ENCODE measurements at regions not wholly inside any gene's neighbourhood (a gene's known extent, or its start where the extent isn't known, plus 50 kb on each side); places are given as distances from the start of the nearest gene placed in this dataset.

GRCh38 chr13:97582170-97582569 is 148.2 kb downstream of the RAP2A start:
- H3K4me1 ChIP-seq: no peaks in the 10 kb centered on the region
- no peaks in the 10 kb centered on the region for H3K27me3 ChIP-seq (replicated peaks in 1 of 7)
- H3K27ac ChIP-seq: no peak overlapping the region
- WGBS, 5 donors: 34 to 58% (median 44%) methylated on average over 5 of the region's 5 CpGs
- H3K4me3 ChIP-seq: no peak overlapping the region
- intact Hi-C loops (cut with DNase I; ENCODE audit: low total_unique reads): no loop called here
- H3K9me3 ChIP-seq: no peaks in the 10 kb centered on the region
- DNase-seq: no peak
- TF ChIP-seq POLR2AphosphoS5 (IDR thresholded peaks at IDR 0.05) (no peak), POLR2A (IDR thresholded peaks at IDR 0.05) (no peak)
- TF ChIP-seq, protein P1, sequence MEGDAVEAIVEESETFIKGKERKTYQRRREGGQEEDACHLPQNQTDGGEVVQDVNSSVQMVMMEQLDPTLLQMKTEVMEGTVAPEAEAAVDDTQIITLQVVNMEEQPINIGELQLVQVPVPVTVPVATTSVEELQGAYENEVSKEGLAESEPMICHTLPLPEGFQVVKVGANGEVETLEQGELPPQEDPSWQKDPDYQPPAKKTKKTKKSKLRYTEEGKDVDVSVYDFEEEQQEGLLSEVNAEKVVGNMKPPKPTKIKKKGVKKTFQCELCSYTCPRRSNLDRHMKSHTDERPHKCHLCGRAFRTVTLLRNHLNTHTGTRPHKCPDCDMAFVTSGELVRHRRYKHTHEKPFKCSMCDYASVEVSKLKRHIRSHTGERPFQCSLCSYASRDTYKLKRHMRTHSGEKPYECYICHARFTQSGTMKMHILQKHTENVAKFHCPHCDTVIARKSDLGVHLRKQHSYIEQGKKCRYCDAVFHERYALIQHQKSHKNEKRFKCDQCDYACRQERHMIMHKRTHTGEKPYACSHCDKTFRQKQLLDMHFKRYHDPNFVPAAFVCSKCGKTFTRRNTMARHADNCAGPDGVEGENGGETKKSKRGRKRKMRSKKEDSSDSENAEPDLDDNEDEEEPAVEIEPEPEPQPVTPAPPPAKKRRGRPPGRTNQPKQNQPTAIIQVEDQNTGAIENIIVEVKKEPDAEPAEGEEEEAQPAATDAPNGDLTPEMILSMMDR (IDR thresholded peaks at IDR 0.05 in 8 of 11, conservative IDR thresholded peaks at IDR 0.05 in 3 of 11): no peak
- H3K36me3 ChIP-seq: no peaks in the 10 kb centered on the region

GRCh38 chr13:97583907-97584497 is 150.0 kb downstream of the RAP2A start:
- H3K4me1 ChIP-seq: no peaks in the 10 kb centered on the region
- H3K27ac ChIP-seq: no peak overlapping the region
- WGBS, 5 donors: 68 to 75% (median 72%) methylated on average over 3 of the region's 3 CpGs
- H3K27me3 ChIP-seq (replicated peaks in 1 of 7): no peaks in the 10 kb centered on the region
- H3K36me3 ChIP-seq: no peaks in the 10 kb centered on the region
- intact Hi-C loops (cut with DNase I; ENCODE audit: low total_unique reads): no loop called here
- H3K9me3 ChIP-seq: no peaks in the 10 kb centered on the region
- TF ChIP-seq POLR2AphosphoS5 (IDR thresholded peaks at IDR 0.05): no peak
- TF ChIP-seq, protein P1 (IDR thresholded peaks at IDR 0.05 in 8 of 11, conservative IDR thresholded peaks at IDR 0.05 in 3 of 11): no peak
- no peak for TF ChIP-seq POLR2A (IDR thresholded peaks at IDR 0.05)
- no peak for DNase-seq
- no peak overlapping the region for H3K4me3 ChIP-seq

- 74 to 86% (median 78%) methylated on average over 1 of the region's 1 CpG for WGBS, 5 donors
- Histone ChIP-seq H3K4me1 (no peaks in the 10 kb centered on the region), H3K27ac (no peak overlapping the region), H3K27me3 (replicated peaks in 1 of 7) (no peaks in the 10 kb centered on the region), H3K9me3 (no peaks in the 10 kb centered on the region), H3K36me3 (no peaks in the 10 kb centered on the region), H3K4me3 (no peak overlapping the region)
- intact Hi-C loops (cut with DNase I; ENCODE audit: low total_unique reads): no loop called here
- DNase-seq: no peak
- TF ChIP-seq, protein P1 (IDR thresholded peaks at IDR 0.05 in 8 of 11, conservative IDR thresholded peaks at IDR 0.05 in 3 of 11): no peak
Observed at GRCh38 chr13:97586941-97587340, 153.0 kb downstream of the RAP2A start.

DNA sequence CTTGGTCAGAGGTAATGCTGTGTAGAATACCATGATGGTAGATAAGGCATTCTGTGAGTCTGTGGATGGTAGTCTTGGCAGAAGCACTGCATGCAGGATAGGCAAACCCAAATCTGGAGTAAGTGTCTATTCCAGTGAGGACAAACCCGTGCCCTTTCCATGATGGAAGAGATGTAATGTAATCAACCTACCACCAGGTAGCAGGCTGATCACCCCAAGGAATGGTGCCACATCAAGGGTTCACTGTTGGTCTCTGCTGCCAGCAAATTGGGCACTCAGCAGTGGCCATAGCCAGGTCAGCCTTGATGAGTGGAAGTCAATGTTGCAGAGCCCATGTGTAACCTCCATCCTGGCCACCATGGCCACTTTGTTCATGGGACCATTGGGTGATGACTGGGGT is 155.0 kb downstream of the RAP2A start:
- H3K4me3 ChIP-seq: no peak overlapping the region
- no peaks in the 10 kb centered on the region for H3K9me3 ChIP-seq
- H3K27ac ChIP-seq: no peak overlapping the region
- TF ChIP-seq POLR2A (IDR thresholded peaks at IDR 0.05): no peak
- TF ChIP-seq, protein P1 (IDR thresholded peaks at IDR 0.05 in 8 of 11, conservative IDR thresholded peaks at IDR 0.05 in 3 of 11): no peak
- no peak for TF ChIP-seq POLR2AphosphoS5 (IDR thresholded peaks at IDR 0.05)
- no peaks in the 10 kb centered on the region for H3K36me3 ChIP-seq
- intact Hi-C loops (cut with DNase I; ENCODE audit: low total_unique reads): no loop called here
- no peak for DNase-seq
- no peaks in the 10 kb centered on the region for H3K4me1 ChIP-seq
- no peaks in the 10 kb centered on the region for H3K27me3 ChIP-seq (replicated peaks in 1 of 7)
- WGBS, 5 donors: 42 to 85% (median 70%) methylated on average over 1 of the region's 1 CpG
